Left colon (tissue), 2 donors: ENCODE measurements at regions not wholly inside any gene's neighbourhood (a gene's known extent, or its start where the extent isn't known, plus 50 kb on each side); places are given as distances from the start of the nearest gene placed in this dataset.

Experiments used
- ATAC-seq: fragments of 200-7000 bp; cut with Tn5 transposase; one replicate; pipeline ENCODE4 v1.9.1; 2020; ENCODE audit warnings: mild to moderate bottlenecking, moderate library complexity
- DNase-seq, 2 donors: peaks; one replicate each; pipeline ENCODE4 v3.0.0-alpha.2; 2020
- intact Hi-C, 2 donors: fragments of 100-400 bp; cut with DNase I in 1 of 2; cut with micrococcal nuclease in 1 of 2; formaldehyde crosslinking; loops; one replicate each; pipeline versions ENCODE4 v1.11.2 to v1.14.0; 2022; cut with DNase I, micrococcal nuclease
- donor health status: DM: no; HTN: no; CAD: no.
- donor health status: DM: yes; HTN: yes; CAD: no.

GRCh38 chr13:70191034-70191433 lies 82.8 kb upstream of the KLHL1 start:
- intact Hi-C loops: no loop called here
- DNase-seq: no peak

GRCh38 chr13:70189981-70190380 lies 81.7 kb upstream of the KLHL1 start:
- DNase-seq (no peak), ATAC-seq (no peak)
- intact Hi-C loops: no loop called here

More at GRCh38 chr13:70191034-70191433, 82.8 kb upstream of the KLHL1 start:
- no peak for ATAC-seq

- DNase-seq (no peak), ATAC-seq (no peak)
- intact Hi-C loops: no loop called here
Measured at GRCh38 chr13:70188567-70188966, 80.3 kb upstream of the KLHL1 start.

GRCh38 chr13:70183041-70183440 lies 74.8 kb upstream of the KLHL1 start:
- ATAC-seq: no peak
- DNase-seq: no peak
- intact Hi-C loops: no loop called here
